A673 (cell line): ENCODE measurements at regions not wholly inside any gene's neighbourhood (a gene's known extent, or its start where the extent isn't known, plus 50 kb on each side); places are given as distances from the start of the nearest gene placed in this dataset.

Experiments used
- CTCF ChIP-seq: fragments of 300-800, 200-600 bp; sonication (generic); conservative IDR thresholded peaks from 2 replicates; pipeline ENCODE4 v1.5.1; 2017; ENCODE audit warnings: low read depth, mild to moderate bottlenecking, antibody characterized with exemption, low read length, moderate library complexity, mixed read lengths
- EZH2 ChIP-seq: fragments of 200-600 bp; sonication (generic); IDR thresholded peaks from 2 replicates; pipeline ENCODE4 v1.6.1; 2017; ENCODE audit warnings: borderline replicate concordance, low read depth, mild to moderate bottlenecking, mixed read lengths, antibody characterized with exemption, low read length; ENCODE audit not compliant: poor library complexity, severe bottlenecking

GRCh38 chr17:63337579-63337978, 108.5 kb downstream of the CYB561 start:
- TF ChIP-seq CTCF (no peak), EZH2 (no peak)
